Posterior cingulate gyrus (tissue), 11 donors: ENCODE measurements at regions not wholly inside any gene's neighbourhood (a gene's known extent, or its start where the extent isn't known, plus 50 kb on each side); places are given as distances from the start of the nearest gene placed in this dataset.

ENCODE experiments used
- DNase-seq, 10 donors: peaks; one replicate each; pipeline versions ENCODE4 v3.0.0 to v3.0.0-alpha.2; 2020 to 2021; ENCODE audit warnings: mixed read lengths in 3 of 10
- intact Hi-C: fragments of 100-400 bp; cut with DNase I; formaldehyde crosslinking; loops from one replicate; pipeline ENCODE4 v1.15.1; 2023

- intact Hi-C loops: no loop called here
- no peak for DNase-seq
Measured at GRCh38 chr12:92339198-92339821, 193.7 kb upstream of the BTG1 start.

GRCh38 chr12:92338671-92339070 is 193.0 kb upstream of the BTG1 start:
- no peak for DNase-seq
- intact Hi-C loops: no loop called here

- intact Hi-C loops: no loop called here
- DNase-seq: no peak
Measured at GRCh38 chr12:92338102-92338501, 192.5 kb upstream of the BTG1 start.

- intact Hi-C loops: no loop called here
- no peak for DNase-seq
Measured at GRCh38 chr12:92337128-92337527, 191.5 kb upstream of the BTG1 start.

GRCh38 chr12:92336641-92337040 is 191.0 kb upstream of the BTG1 start:
- intact Hi-C loops: no loop called here
- no peak for DNase-seq

- DNase-seq: no peak
- intact Hi-C loops: no loop called here
Measured at GRCh38 chr12:92335831-92336230, 190.2 kb upstream of the BTG1 start.

- DNase-seq: no peak
- intact Hi-C loops: no loop called here
Measured at GRCh38 chr12:92334552-92334951, 188.9 kb upstream of the BTG1 start.

GRCh38 chr12:92332552-92332951 is 186.9 kb upstream of the BTG1 start:
- intact Hi-C loops: no loop called here
- no peak for DNase-seq

- intact Hi-C loops: no loop called here
Measured at GRCh38 chr12:92331383-92331782, 185.7 kb upstream of the BTG1 start.

GRCh38 chr12:92330654-92331053 is 185.0 kb upstream of the BTG1 start:
- DNase-seq: no peak
- intact Hi-C loops: no loop called here

More at GRCh38 chr12:92331383-92331782, 185.7 kb upstream of the BTG1 start:
- no peak for DNase-seq

GRCh38 chr12:92326877-92327276 is 181.2 kb upstream of the BTG1 start:
- intact Hi-C loops: no loop called here
- DNase-seq: no peak

- DNase-seq: no peak
- intact Hi-C loops: no loop called here
Measured at GRCh38 chr12:92324849-92325500, 179.3 kb upstream of the BTG1 start.

- intact Hi-C loops: no loop called here
Measured at GRCh38 chr12:92312463-92312964, 166.9 kb upstream of the BTG1 start.

GRCh38 chr12:92304371-92305055 is 158.9 kb upstream of the BTG1 start:
- no peak for DNase-seq
- intact Hi-C loops: no loop called here

More at GRCh38 chr12:92312463-92312964, 166.9 kb upstream of the BTG1 start:
- no peak for DNase-seq

GRCh38 chr12:92302041-92302829 is 156.6 kb upstream of the BTG1 start:
- no peak for DNase-seq
- intact Hi-C loops: no loop called here

GRCh38 chr12:92301356-92301755 is 155.7 kb upstream of the BTG1 start:
- intact Hi-C loops: no loop called here
- no peak for DNase-seq

- intact Hi-C loops: no loop called here
- DNase-seq: no peak
Measured at GRCh38 chr12:92300777-92301176, 155.1 kb upstream of the BTG1 start.

GRCh38 chr12:92299744-92300143 is 154.1 kb upstream of the BTG1 start:
- intact Hi-C loops: no loop called here
- no peak for DNase-seq

- DNase-seq: no peak
- intact Hi-C loops: no loop called here
Measured at GRCh38 chr12:92299344-92299743, 153.7 kb upstream of the BTG1 start.

GRCh38 chr12:92297932-92298696 is 152.5 kb upstream of the BTG1 start:
- intact Hi-C loops: no loop called here

More at GRCh38 chr12:92297932-92298696, 152.5 kb upstream of the BTG1 start:
- DNase-seq: no peak
